H1 (cell line): ENCODE measurements at regions not wholly inside any gene's neighbourhood (a gene's known extent, or its start where the extent isn't known, plus 50 kb on each side); places are given as distances from the start of the nearest gene placed in this dataset.

Source experiments
- CTCF ChIA-PET: fragments of 300-600 bp; sonication (Branson Sonifier 250); formaldehyde crosslinking; loops from one replicate; lab custom pipeline; 2021; ENCODE audit not compliant: partially characterized antibody; lab: Charles Lee
- POLR2A ChIA-PET: fragments of 300-600 bp; sonication (Branson Sonifier 250); formaldehyde crosslinking; loops from one replicate; lab custom pipeline; 2021; ENCODE audit warnings: inconsistent platforms; ENCODE audit not compliant: partially characterized antibody; lab: Charles Lee
- DNase-seq, 2 experiments: peaks; one replicate each; pipeline versions ENCODE4 v3.0.0 to v3.0.0-alpha.2; 2010 to 2022; ENCODE audit warnings: low spot score in 2 of 2, low read depth in 1 of 2, mixed read lengths in 1 of 2
- FAIRE-seq: peaks from 2 replicates; lab custom pipeline; 2011; peaks lifted over from hg19 to GRCh38; lab: Jason Lieb, UNC
- H2AFZ ChIP-seq: 2 replicates; pipeline ENCODE4 v1.8.1; 2012; ENCODE audit warnings: low read length, inconsistent platforms
- H2AK5ac ChIP-seq: 2 replicates; pipeline ENCODE4 v1.6.1; 2013; ENCODE audit warnings: low read depth, low read length
- H2BK120ac ChIP-seq: replicated peaks from 2 replicates; pipeline ENCODE3; 2013; ENCODE audit warnings: low read depth, low read length, inconsistent platforms
- H2BK12ac ChIP-seq: 2 replicates; pipeline ENCODE4 v1.6.1; 2013; ENCODE audit warnings: low read depth, low read length
- H2BK15ac ChIP-seq: 2 replicates; pipeline ENCODE4 v1.6.1; 2013; ENCODE audit warnings: low read length
- H2BK20ac ChIP-seq: 2 replicates; pipeline ENCODE4 v1.6.1; 2013; ENCODE audit warnings: low read length
- H2BK5ac ChIP-seq: 2 replicates; pipeline ENCODE4 v1.6.1; 2013; ENCODE audit warnings: low read depth, low read length
- H3K14ac ChIP-seq: 2 replicates; pipeline ENCODE4 v1.6.1; 2013; ENCODE audit warnings: inconsistent platforms; ENCODE audit not compliant: insufficient read length
- H3K18ac ChIP-seq: 2 replicates; pipeline ENCODE4 v1.6.1; 2013; ENCODE audit warnings: low read length; ENCODE audit errors: extremely low read depth
- H3K23ac ChIP-seq: 2 replicates; pipeline ENCODE4 v1.6.1; 2013; ENCODE audit warnings: inconsistent platforms; ENCODE audit not compliant: insufficient read length
- H3K23me2 ChIP-seq: 2 replicates; pipeline ENCODE4 v1.6.1; 2013; ENCODE audit warnings: low read depth, low read length
- H3K27ac ChIP-seq: 2 replicates; pipeline ENCODE4 v1.6.1; 2011; ENCODE audit warnings: low read depth, low read length, inconsistent platforms
- H3K27me3 ChIP-seq, 4 experiments: replicated peaks in 1 of 4; 1 replicate in 1 of 4; 2 replicates in 3 of 4; pipeline versions ENCODE4 v1.6.1 to v1.8.1; 2011 to 2013; ENCODE audit warnings: low read length in 3 of 4, mild to moderate bottlenecking in 3 of 4, inconsistent platforms in 2 of 4, mixed read lengths in 2 of 4, moderate library complexity in 1 of 4; ENCODE audit not compliant: control insufficient read depth in 3 of 4, insufficient read depth in 3 of 4; ENCODE audit errors: extremely low read depth in 1 of 4
- H3K36me3 ChIP-seq, 4 experiments: 2 replicates each; pipeline versions ENCODE4 v1.6.1 to v1.8.1; 2011 to 2013; ENCODE audit warnings: mild to moderate bottlenecking in 4 of 4, low read length in 3 of 4, moderate library complexity in 2 of 4, control low read depth in 1 of 4, inconsistent platforms in 1 of 4; ENCODE audit not compliant: insufficient read depth in 4 of 4, control insufficient read depth in 2 of 4
- H3K4ac ChIP-seq: replicated peaks from 2 replicates; pipeline ENCODE3; 2013; ENCODE audit warnings: low read length, low read depth, mixed read lengths, inconsistent platforms; ENCODE audit not compliant: insufficient read length
- H3K4me1 ChIP-seq, 4 experiments: replicated peaks in 1 of 4; 1 replicate in 1 of 4; 2 replicates in 3 of 4; pipeline versions ENCODE4 v1.6.1 to v1.8.1; 2011 to 2013; ENCODE audit warnings: low read length in 3 of 4, inconsistent platforms in 2 of 4, mixed read lengths in 1 of 4; ENCODE audit not compliant: insufficient read depth in 4 of 4, control insufficient read depth in 3 of 4
- H3K4me2 ChIP-seq, 2 experiments: 2 replicates each; pipeline versions ENCODE4 v1.6.1 to v1.8.1; 2011 to 2013; ENCODE audit warnings: low read depth in 2 of 2, low read length in 2 of 2, control low read depth in 1 of 2, inconsistent platforms in 1 of 2, mild to moderate bottlenecking in 1 of 2; ENCODE audit not compliant: insufficient read depth in 1 of 2
- H3K4me3 ChIP-seq, 4 experiments: fragments of 200-600, 300-600 bp in 1 of 4; sonication (generic), shearing (Covaris generic), sonication (Bioruptor Twin) in 1 of 4; 2 replicates each; pipeline versions ENCODE4 v1.5.1 to v1.8.1; 2011 to 2016; ENCODE audit warnings: low read length in 4 of 4, low read depth in 3 of 4, control low read depth in 2 of 4, inconsistent platforms in 2 of 4, mild to moderate bottlenecking in 2 of 4, mixed read lengths in 1 of 4, moderate library complexity in 1 of 4; ENCODE audit not compliant: insufficient read depth in 2 of 4; ENCODE audit errors: extremely low read depth in 1 of 4
- H3K56ac ChIP-seq: replicated peaks from 2 replicates; pipeline ENCODE3; 2013; ENCODE audit warnings: low read depth, mild to moderate bottlenecking, mixed read lengths, low read length, inconsistent platforms; ENCODE audit not compliant: insufficient read length
- H3K79me1 ChIP-seq: 2 replicates; pipeline ENCODE4 v1.6.1; 2013; ENCODE audit warnings: low read depth, low read length, control low read depth
- H3K79me2 ChIP-seq, 2 experiments: 2 replicates each; pipeline versions ENCODE4 v1.6.1 to v1.8.1; 2012 to 2013; ENCODE audit warnings: low read length in 2 of 2, mild to moderate bottlenecking in 2 of 2, inconsistent platforms in 1 of 2; ENCODE audit not compliant: insufficient read depth in 2 of 2, control insufficient read depth in 1 of 2
- H3K9ac ChIP-seq, 4 experiments: replicated peaks in 1 of 4; 1 replicate in 1 of 4; 2 replicates in 3 of 4; pipeline versions ENCODE4 v1.6.1 to v1.8.1; 2011 to 2013; ENCODE audit warnings: low read depth in 3 of 4, low read length in 3 of 4, control low read depth in 2 of 4, mild to moderate bottlenecking in 2 of 4, moderate library complexity in 2 of 4, inconsistent platforms in 1 of 4; ENCODE audit errors: extremely low read depth in 1 of 4
- H3K9me3 ChIP-seq, 2 experiments: 2 replicates each; pipeline versions ENCODE4 v1.6.1 to v1.8.1; 2012 to 2013; ENCODE audit warnings: mild to moderate bottlenecking in 2 of 2, moderate library complexity in 2 of 2, control low read depth in 1 of 2, inconsistent platforms in 1 of 2, low read depth in 1 of 2, low read length in 1 of 2, mixed read lengths in 1 of 2; ENCODE audit not compliant: insufficient read depth in 2 of 2
- H4K20me1 ChIP-seq, 2 experiments: replicated peaks in 1 of 2; 2 replicates each; pipeline versions ENCODE3 to v1.8.1; 2011 to 2013; ENCODE audit warnings: inconsistent platforms in 2 of 2, low read length in 2 of 2, mild to moderate bottlenecking in 1 of 2; ENCODE audit not compliant: insufficient read depth in 2 of 2, control insufficient read depth in 1 of 2
- H4K5ac ChIP-seq: 2 replicates; pipeline ENCODE4 v1.6.1; 2013; ENCODE audit warnings: low read length, low read depth, mixed read lengths, inconsistent platforms; ENCODE audit not compliant: insufficient read length
- H4K8ac ChIP-seq: 2 replicates; pipeline ENCODE4 v1.8.0; 2013; ENCODE audit warnings: mild to moderate bottlenecking, moderate library complexity, low read length, inconsistent platforms; ENCODE audit not compliant: insufficient read depth; ENCODE audit errors: extremely low read depth
- H4K91ac ChIP-seq: replicated peaks from 2 replicates; pipeline ENCODE3; 2013; ENCODE audit warnings: low read length, mixed read lengths, inconsistent platforms; ENCODE audit not compliant: insufficient read length
- ATF2 ChIP-seq: IDR thresholded peaks from 2 replicates; pipeline ENCODE4 v1.6.1; 2012; ENCODE audit warnings: low read length, inconsistent platforms
- CEBPB ChIP-seq: IDR thresholded peaks from 2 replicates; pipeline ENCODE4 v1.6.1; 2012; ENCODE audit warnings: low read depth, low read length
- CREB1 ChIP-seq: IDR thresholded peaks from 2 replicates; pipeline ENCODE4 v1.6.1; 2012; ENCODE audit warnings: inconsistent platforms
- HDAC2 ChIP-seq, 2 experiments: fragments of 300-600 bp in 1 of 2; sonication (generic) in 1 of 2; IDR thresholded peaks; 2 replicates each; pipeline ENCODE4 v1.6.1; 2011 to 2012; ENCODE audit warnings: low read depth in 2 of 2, low read length in 2 of 2, mild to moderate bottlenecking in 2 of 2, moderate library complexity in 2 of 2, borderline replicate concordance in 1 of 2, inconsistent platforms in 1 of 2
- MAFK ChIP-seq: IDR thresholded peaks from 2 replicates; pipeline ENCODE4 v1.6.1; 2012; ENCODE audit warnings: low read depth, mild to moderate bottlenecking, improper control_type of control experiment, low read length
- NANOG ChIP-seq: IDR thresholded peaks from 2 replicates; pipeline ENCODE4 v1.6.1; 2011; ENCODE audit warnings: low read length, low read depth, mild to moderate bottlenecking, inconsistent platforms; ENCODE audit not compliant: insufficient read depth, poor library complexity, severe bottlenecking
- PHF8 ChIP-seq: fragments of 200-600 bp; sonication (generic); conservative IDR thresholded peaks from 2 replicates; pipeline ENCODE4 v1.7.1; 2012; ENCODE audit warnings: low read depth, mild to moderate bottlenecking, inconsistent platforms, low read length, moderate library complexity
- RAD21 ChIP-seq, 2 experiments: IDR thresholded peaks in 1 of 2; conservative IDR thresholded peaks in 1 of 2; 2 replicates each; pipeline ENCODE4 v1.6.1; 2011; ENCODE audit warnings: low read depth in 2 of 2, low read length in 2 of 2, improper control_type of control experiment in 1 of 2, inconsistent platforms in 1 of 2, mild to moderate bottlenecking in 1 of 2, moderate library complexity in 1 of 2
- SP4 ChIP-seq: IDR thresholded peaks from 2 replicates; pipeline ENCODE4 v1.6.1; 2012; ENCODE audit warnings: low read length, inconsistent platforms
- SRF ChIP-seq: IDR thresholded peaks from 2 replicates; pipeline ENCODE4 v1.6.1; 2011; ENCODE audit warnings: mild to moderate bottlenecking, low read depth, low read length, moderate library complexity
- TAF7 ChIP-seq: optimal IDR thresholded peaks from 2 replicates; pipeline ENCODE3; 2011; ENCODE audit warnings: low read depth, mild to moderate bottlenecking, inconsistent platforms, low read length, moderate library complexity, borderline replicate concordance
- TCF12 ChIP-seq: IDR thresholded peaks from 2 replicates; pipeline ENCODE4 v1.6.1; 2011; ENCODE audit warnings: low read depth, mild to moderate bottlenecking, low read length
- WGBS, 2 experiments: shearing (Covaris generic) in 1 of 2; methylation state at CpG; one replicate each; pipeline versions ENCODE4 v1.1.6 to v1.1.7; 2013 to 2015; ENCODE audit warnings: low lambda C conversion rate in 2 of 2, mixed read lengths in 2 of 2, inconsistent platforms in 1 of 2, low coverage in 1 of 2, missing lambda C conversion rate in 1 of 2; ENCODE audit not compliant: insufficient replicate concordance in 2 of 2, insufficient coverage in 1 of 2, insufficient read length in 1 of 2; ENCODE audit errors: extremely low coverage in 1 of 2, missing lambda C conversion rate in 1 of 2; 5-methylcytosine and 5-hydroxymethylcytosine counted together

- no peak overlapping the region for H2BK20ac ChIP-seq
- 91% methylated on average over 6 of the region's 6 CpGs; no CpG with 5 or more reads in 1 of the 2 experiments for WGBS, 2 experiments
- no peak overlapping the region for H3K27ac ChIP-seq
- no peak overlapping the region for H3K23ac ChIP-seq
- H4K20me1 ChIP-seq = no peaks in the 10 kb centered on the region
- no peak overlapping the region for H3K9ac ChIP-seq
- no peaks in the 10 kb centered on the region for H3K23me2 ChIP-seq
- H4K91ac ChIP-seq = no peak overlapping the region
- ChIA-PET POLR2A (no interaction called here), CTCF (no interaction called here)
- H3K27me3 ChIP-seq = no peaks in the 10 kb centered on the region
- no peak overlapping the region for H3K4me3 ChIP-seq
- H2BK15ac ChIP-seq = no peak overlapping the region
- H2BK120ac ChIP-seq = no peak overlapping the region
- H3K79me2 ChIP-seq = no peaks in the 10 kb centered on the region
- no peak for FAIRE-seq
- H3K79me1 ChIP-seq = no peaks in the 10 kb centered on the region
- H3K4me1 ChIP-seq = no peaks in the 10 kb centered on the region
- H4K5ac ChIP-seq = no peak overlapping the region
- H3K56ac ChIP-seq = no peak overlapping the region
- no peak overlapping the region for H2AFZ ChIP-seq
- H2BK5ac ChIP-seq = no peak overlapping the region
- no peak overlapping the region for H3K14ac ChIP-seq
- H3K4me2 ChIP-seq = no peak overlapping the region
- no peak for DNase-seq
- H3K18ac ChIP-seq = no peak overlapping the region
- no peak overlapping the region for H3K4ac ChIP-seq
- H3K36me3 ChIP-seq = no peaks in the 10 kb centered on the region
- no peak overlapping the region for H4K8ac ChIP-seq
- H2BK12ac ChIP-seq = no peak overlapping the region
- H3K9me3 ChIP-seq = no peaks in the 10 kb centered on the region
- no peak overlapping the region for H2AK5ac ChIP-seq
- TF ChIP-seq PHF8 = no peak
- TF ChIP-seq TCF12 = no peak
- TF ChIP-seq CREB1 = no peak
- TF ChIP-seq MAFK = no peak
- TF ChIP-seq RAD21 (IDR thresholded peaks at IDR 0.05 in 1 of 2, conservative IDR thresholded peaks at IDR 0.05 in 1 of 2; ENCODE audit: low read depth in 2 of 2, low read length in 2 of 2) = no peak
- TF ChIP-seq SP4 = no peak
- no peak for TF ChIP-seq TAF7
- no peak for TF ChIP-seq ATF2
- TF ChIP-seq NANOG = no peak
- TF ChIP-seq SRF = no peak
- TF ChIP-seq HDAC2 (IDR thresholded peaks at IDR 0.05; ENCODE audit: borderline replicate concordance in 1 of 2, low read depth in 2 of 2, low read length in 2 of 2) = no peak
- no peak for TF ChIP-seq CEBPB
Observed at GRCh38 chr1:118326960-118327629, 142.1 kb upstream of the SPAG17 start.
